ENCODE measurements at regions not wholly inside any gene's neighbourhood (a gene's known extent, or its start where the extent isn't known, plus 50 kb on each side); places are given as distances from the start of the nearest gene placed in this dataset.
"Not testable (repeated sequence)": the region's sequence is repeated elsewhere in the genome, so short reads cannot be mapped to it uniquely, and the experiment has no call there.

DNA sequence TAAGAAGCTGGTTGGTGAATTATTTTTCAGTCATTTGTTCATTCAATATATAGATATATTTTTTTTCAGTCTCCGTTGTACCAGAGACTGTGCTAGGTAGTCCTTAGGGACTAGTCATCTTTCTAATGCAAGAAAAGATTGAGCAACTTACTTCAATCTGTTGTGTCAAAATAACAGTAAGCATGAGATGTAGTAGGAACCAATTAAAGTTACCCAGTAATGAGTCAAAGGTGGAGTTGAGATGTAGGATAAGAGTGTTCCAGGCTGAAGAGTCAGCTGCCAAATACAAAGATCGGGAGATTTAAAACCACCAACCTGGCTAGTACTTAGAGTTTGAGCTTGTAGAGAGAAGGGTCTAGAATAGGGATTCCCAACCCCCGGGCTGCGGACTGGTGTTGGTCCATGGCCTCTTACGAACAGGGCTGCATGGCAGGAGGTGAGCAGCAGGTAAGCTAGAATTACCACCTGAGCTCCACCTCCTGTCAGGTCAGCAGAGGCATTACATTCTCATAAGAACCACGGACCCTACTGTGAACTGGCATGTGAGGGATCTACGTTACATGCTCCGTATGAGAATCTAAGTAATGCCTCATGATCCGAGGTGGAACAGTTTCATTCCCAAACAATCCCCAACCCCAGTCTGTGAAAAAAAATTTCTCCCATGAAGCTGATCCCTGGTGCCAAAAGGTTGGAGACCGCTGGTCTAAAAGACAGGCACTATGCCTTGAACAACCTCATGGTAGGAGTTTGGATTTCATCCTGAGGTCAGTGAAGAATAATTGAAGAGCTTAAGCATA lies 1241.5 kb upstream of the WWC1 start:
- DNase-seq: no peak

DNA sequence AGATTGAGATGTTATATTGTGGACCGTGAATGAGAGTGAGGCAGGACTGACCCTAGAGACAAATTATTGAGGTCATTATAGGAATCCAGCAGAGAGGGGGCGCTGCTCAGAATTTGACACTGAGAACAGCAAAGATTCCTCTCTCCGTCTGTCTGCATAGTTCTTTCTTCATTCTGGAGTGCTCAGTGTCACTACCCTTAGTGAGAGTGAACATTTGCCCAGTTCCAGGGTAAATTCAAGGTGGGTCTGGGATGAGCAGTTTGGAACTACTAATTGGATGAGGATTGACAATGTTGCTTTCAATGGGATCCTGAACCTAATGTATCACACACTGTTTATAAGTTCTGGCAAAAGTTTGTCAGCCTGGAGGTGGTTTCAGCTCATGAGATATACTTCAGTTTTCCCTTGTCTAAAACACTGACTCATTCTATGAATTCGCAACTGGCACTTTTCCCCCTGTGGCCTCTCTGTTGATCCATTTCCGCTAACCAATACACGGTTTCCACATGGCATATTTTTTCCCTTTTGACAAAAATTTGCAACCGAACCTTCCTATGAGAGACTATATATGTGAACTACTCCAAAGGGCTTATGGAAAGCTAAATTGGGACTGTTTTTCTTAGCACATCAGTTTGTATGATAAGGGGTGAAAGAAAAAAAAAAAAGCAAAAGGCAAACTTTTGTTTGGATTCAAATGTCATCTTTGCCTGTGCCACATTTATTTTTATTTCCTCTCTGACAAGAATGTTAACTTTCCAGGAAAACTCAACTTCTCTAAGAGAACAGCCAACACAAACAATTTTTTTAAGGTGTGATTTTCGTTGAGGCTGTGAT lies 1240.7 kb upstream of the WWC1 start:
- no peak for DNase-seq

DNA sequence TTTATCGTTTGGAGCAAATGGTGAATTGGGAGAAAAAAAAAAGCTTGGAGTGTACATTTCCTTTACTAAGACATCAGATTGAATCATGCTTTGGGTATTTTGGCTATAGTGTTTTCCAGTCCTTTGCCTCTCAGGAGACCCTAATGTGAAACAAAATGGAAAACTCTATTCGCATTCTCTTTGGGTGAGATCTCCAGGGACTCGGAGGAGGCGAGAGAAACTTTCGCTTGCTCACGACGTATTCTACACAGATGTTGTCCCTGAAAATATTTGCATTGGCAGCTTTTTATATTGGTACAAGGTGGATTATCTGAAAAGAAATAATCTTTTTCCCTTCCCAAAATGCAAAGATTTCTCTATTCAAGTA lies 1240.1 kb upstream of the WWC1 start:
- no peak for DNase-seq

DNA sequence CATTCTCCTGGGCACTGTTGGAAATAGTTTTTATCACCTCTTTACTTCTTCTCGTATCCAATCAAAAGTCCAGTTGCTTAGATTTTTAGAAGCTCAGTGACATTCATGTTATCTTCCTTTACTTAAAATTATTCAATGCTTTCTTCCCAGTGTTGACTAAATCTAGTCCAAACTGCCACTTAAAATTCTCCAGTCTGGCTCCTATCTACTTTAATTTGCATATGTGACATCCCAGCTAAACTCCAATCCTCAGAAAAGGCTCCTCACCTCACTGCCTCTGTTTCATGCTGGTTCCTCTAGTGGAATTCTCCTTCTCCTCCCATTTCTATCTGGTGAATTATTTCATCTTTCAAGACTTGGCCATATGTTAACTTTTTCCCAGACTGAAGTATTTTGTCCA lies 1238.7 kb upstream of the WWC1 start:
- DNase-seq: no peak

GRCh38 chr5:167057665-167058064 lies 1233.8 kb upstream of the WWC1 start:
- DNase-seq: no peak

DNA sequence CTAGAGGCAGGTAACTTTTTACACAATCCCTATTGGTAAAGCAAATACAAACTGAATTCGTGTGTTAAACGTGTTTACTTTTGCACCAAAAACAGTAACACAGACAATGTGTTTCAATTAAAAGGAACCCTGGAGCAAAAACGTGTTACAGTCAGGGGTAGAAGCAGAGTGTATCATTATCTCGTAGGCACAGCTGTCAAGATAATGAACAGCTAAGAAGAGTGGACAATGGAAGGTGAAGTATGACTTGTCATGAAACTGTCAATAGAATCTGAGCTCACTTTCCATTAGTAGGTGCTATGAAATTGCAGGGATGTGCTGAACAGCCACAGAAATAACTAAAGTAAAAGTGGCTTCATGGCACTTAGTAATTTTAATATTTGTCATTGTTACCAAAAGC lies 1229.8 kb upstream of the WWC1 start:
- DNase-seq: no peak

- DNase-seq: no peak
Measured at GRCh38 chr5:167063116-167063515, 1228.3 kb upstream of the WWC1 start.

GRCh38 chr5:167063788-167064187 lies 1227.7 kb upstream of the WWC1 start:
- DNase-seq: no peak

DNA sequence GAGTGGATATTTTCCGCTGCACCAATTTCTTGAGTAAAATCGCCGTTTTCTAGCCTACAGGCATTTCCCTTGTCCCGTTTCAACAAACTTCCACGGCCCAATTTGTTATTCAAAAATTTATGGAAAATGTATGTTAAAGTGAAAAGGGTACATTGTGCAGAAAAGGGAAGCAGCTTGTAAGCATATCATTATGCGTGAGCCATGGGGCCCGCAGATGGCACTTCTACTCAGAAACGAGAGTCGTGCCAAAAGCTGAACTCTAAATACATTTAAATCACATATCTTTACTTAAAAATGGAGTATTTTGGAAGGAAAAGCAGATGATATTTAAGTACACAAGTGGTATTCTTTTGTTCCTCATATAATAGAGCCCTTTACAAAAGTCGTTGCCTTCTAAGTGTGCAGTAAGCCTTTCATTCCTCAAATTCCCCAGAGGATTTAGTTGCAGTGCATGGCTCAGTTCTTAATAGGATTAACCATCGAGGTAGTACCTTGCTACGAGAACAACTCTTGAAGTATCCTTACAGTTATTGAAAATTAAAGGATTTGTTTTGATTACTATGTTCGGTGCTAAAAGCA lies 1227.2 kb upstream of the WWC1 start:
- no peak for DNase-seq

GRCh38 chr5:167065794-167066193 lies 1225.7 kb upstream of the WWC1 start:
- DNase-seq: no peak

DNA sequence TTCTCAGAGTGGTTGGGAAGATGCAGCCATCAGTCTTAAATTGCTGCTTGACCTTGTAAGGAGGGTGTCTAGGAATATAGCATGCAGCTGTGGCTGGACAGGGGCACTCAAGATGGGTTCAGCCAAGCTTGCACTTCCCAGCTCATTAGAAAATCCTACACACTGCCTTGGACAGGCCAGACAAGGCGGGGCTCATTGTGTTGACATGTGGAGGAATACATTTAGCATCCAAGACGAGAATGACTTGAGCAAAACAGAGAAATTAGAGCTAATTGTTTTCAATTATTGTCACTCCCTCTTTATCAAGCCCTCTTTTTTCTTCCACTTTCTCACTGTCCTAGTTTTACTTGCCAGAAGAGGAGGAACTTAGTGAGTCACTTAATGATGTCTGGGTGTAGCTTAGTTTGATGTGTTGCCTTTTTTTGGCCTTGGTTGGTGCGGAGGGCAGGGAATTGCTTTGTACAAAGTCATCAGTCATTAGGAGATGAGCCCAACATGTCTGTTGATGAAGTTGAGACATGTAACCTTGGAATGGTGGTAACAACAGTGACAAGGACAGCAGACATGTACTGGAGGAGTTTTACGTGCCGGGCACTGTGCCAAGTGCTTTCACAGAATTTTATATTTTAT lies 1219.3 kb upstream of the WWC1 start:
- DNase-seq: no peak

DNA sequence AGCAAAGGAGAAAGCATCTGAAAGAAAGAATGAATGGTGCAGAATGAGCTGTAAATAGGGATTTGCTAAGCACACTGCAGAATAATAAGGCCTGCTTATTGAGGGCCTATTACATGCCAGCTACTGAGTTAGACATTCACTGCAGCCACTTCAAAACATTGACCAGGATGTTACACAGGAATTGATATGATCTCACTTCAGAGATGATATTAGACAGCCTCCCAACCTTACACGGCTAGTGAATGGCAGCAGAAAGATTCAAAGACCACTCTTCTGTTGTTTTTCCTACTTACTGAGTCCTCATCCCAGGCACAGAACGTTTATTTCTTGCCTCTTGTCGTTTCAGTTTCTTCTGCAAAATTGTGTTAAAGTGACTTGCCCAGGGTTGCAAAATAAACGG lies 1209.9 kb upstream of the WWC1 start:
- DNase-seq: no peak

DNA sequence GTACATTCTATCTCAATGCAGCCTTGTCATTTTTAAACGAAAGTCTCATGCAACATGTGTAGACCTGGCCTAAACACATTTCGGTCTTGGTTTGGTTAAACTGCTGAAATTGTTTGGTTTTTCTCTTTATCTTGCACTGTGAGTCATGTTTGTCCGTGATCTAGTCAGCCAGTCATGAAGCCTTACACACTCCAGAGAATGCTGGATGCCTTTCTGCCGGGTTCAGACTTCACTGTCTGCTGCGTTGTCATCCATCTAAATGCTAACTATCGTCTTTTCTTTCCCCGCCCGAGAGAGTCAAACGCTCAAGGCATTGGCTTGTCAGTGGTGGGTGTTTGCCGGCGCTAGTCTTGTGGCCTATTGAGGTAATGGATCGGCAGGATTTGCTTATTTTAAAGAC lies 1194.6 kb upstream of the WWC1 start:
- no peak for DNase-seq

DNA sequence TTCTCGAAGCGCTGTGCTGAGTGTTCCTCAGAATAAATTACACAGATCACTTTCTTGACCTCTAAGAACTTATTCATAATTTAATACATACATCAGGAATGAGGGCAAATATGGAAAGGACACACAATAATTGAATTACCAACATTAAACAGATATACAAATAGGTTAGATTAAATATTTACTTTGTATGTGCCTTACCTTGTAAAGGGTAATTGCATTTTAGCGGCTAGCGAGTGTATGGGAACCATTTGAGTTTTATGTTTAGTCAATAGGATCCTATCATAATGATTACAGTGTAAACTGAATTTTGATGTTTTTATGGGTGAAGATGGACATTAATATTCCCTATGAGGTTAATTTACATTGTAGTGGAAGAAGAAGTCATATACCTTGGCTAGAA lies 1187.1 kb upstream of the WWC1 start:
- DNase-seq: no peak

GRCh38 chr5:167105941-167106340 lies 1185.5 kb upstream of the WWC1 start:
- no peak for DNase-seq

DNA sequence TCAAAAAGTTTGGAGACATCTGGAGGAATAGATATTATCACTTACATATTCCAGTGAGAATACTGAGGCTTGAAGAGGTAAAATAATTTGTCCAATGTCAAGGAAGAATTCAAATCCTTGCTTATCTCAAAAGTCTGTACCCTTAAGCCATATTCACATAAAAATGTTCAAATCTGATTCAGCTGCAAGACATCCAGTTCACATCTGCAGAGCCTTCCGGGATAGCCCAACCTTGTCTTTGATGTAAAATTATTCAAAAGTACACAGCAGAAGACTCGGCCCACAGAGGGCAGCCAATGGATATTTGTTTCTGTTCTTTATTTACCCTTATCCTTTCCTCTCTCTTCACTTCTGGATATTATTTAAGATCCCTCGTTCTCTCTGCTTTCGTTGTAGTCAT lies 1183.8 kb upstream of the WWC1 start:
- DNase-seq: no peak

DNA sequence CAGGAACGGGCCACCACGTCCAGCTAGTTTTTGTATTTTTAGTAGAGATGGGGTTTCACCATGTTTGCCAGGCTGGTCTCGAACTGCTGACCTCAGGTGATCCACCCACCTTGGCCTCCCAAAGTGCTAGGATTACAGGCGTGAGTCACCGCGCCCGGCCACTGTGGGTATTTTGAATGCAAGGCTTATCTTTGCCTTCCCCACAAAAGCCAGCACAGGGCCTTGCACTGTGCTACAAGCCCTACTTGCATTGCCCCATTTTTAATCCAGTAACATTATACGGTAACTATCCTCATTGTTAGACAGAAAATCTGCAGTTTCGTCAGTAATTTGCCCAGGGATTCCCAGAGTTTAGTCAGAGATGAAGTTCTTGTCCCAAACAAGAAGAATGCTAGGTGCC lies 1183.2 kb upstream of the WWC1 start:
- DNase-seq: not testable (repeated sequence)

- no peak for DNase-seq
Measured at GRCh38 chr5:167112556-167112955, 1178.9 kb upstream of the WWC1 start.

- no peak for DNase-seq
Measured at GRCh38 chr5:167122267-167122666, 1169.2 kb upstream of the WWC1 start.

- DNase-seq: no peak
Measured at GRCh38 chr5:167123126-167123525, 1168.3 kb upstream of the WWC1 start.

- DNase-seq: no peak
Measured at GRCh38 chr5:167128581-167128980, 1162.9 kb upstream of the WWC1 start.

DNA sequence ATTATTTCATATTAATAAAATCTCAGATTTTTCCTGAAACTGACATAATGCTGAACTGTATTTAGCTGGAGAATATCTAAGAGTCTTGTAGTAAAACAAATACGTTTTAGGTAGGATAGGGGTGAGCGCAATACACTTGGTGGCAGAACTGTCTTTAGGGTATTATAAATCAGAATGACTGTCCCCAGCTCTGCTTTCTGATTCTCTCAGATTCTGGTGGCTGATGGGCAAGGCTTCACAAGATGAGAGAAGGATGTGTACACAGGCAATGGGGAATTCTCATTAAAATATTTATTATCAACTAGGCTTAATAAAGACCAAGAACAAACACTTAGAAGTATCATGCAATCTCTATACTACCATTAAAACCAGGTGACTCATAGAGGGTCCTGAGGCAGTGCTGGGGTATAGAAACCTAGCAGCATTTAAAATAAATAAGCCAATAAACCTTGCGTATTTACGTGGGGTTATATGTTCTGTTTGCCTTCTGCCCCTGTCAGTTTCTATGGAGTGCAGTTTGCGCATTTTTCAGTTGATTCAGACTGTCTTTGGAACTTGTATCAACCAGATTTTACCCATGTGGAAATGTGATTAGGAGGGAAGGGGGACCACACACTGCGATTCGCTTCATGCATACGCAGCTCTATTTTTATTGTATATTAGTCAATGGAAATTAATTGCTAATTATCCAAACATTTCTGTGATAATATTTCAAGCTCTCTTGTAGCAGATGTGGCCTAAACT lies 1150.7 kb upstream of the WWC1 start:
- DNase-seq: no peak

GRCh38 chr5:167143716-167144115 lies 1147.7 kb upstream of the WWC1 start:
- DNase-seq: no peak
